Ascending aorta (tissue), 2 donors: ENCODE measurements at regions not wholly inside any gene's neighbourhood (a gene's known extent, or its start where the extent isn't known, plus 50 kb on each side); places are given as distances from the start of the nearest gene placed in this dataset.
A peak's percentile ranks its signal among the peaks of the same experiment; 100 is the strongest.

ENCODE experiments used
- DNase-seq, 2 donors: peaks; one replicate each; pipeline ENCODE4 v3.0.0-alpha.2; 2019; ENCODE audit warnings: low spot score in 2 of 2
- H3K27ac ChIP-seq, 2 donors: fragments of 200-600 bp; sonication (generic); one replicate each; pipeline ENCODE4 v1.5.1; 2016 to 2017; ENCODE audit warnings: mild to moderate bottlenecking in 1 of 2
- H3K27me3 ChIP-seq: fragments of 200-600 bp; sonication (generic); one replicate; pipeline ENCODE4 v1.5.1; 2017
- H3K36me3 ChIP-seq, 2 donors: fragments of 200-600 bp; sonication (generic); one replicate each; pipeline ENCODE4 v1.5.1; 2016
- H3K4me1 ChIP-seq, 2 donors: fragments of 200-600 bp; sonication (generic); one replicate each; pipeline ENCODE4 v1.5.1; 2016 to 2017; ENCODE audit warnings: mild to moderate bottlenecking in 1 of 2
- H3K4me3 ChIP-seq, 2 donors: fragments of 200-600 bp; sonication (generic); one replicate each; pipeline ENCODE4 v1.5.1; 2016 to 2017; ENCODE audit warnings: mild to moderate bottlenecking in 1 of 2
- H3K9me3 ChIP-seq, 2 donors: fragments of 200-600 bp; sonication (generic); one replicate each; pipeline ENCODE4 v1.5.1; 2016
- CTCF ChIP-seq, 3 experiments: fragments of 200-600 bp in 2 of 3; fragments of 450-650 bp in 1 of 3; sonication (generic) in 2 of 3; IDR thresholded peaks; one replicate each; pipeline ENCODE4 v1.5.1; 2016 to 2019; ENCODE audit warnings: antibody characterized with exemption in 3 of 3, mild to moderate bottlenecking in 1 of 3, moderate library complexity in 1 of 3
- intact Hi-C: fragments of 100-400 bp; cut with DNase I; formaldehyde crosslinking; loops from one replicate; pipeline ENCODE4 v1.15.1; 2023

- Histone ChIP-seq H3K27me3 (no peaks in the 10 kb centered on the region), H3K9me3 (no peaks in the 10 kb centered on the region), H3K4me3 (peak overlapping the region; percentile 18 to 65), H3K27ac (no peak overlapping the region), H3K36me3 (no peaks in the 10 kb centered on the region), H3K4me1 (no peaks in the 10 kb centered on the region)
- TF ChIP-seq CTCF (IDR thresholded peaks at IDR 0.05): no peak
- DNase-seq: no peak
- intact Hi-C loops: no loop called here
Measured at GRCh38 chr3:69542805-69543429, 157.0 kb upstream of the FRMD4B start.

GRCh38 chr3:69542089-69542804, 156.4 kb upstream of the FRMD4B start:
- Histone ChIP-seq H3K4me3 (peak overlapping the region; percentile 18 to 65), H3K36me3 (no peaks in the 10 kb centered on the region), H3K9me3 (no peaks in the 10 kb centered on the region), H3K27me3 (no peaks in the 10 kb centered on the region), H3K27ac (no peak overlapping the region), H3K4me1 (no peaks in the 10 kb centered on the region)
- intact Hi-C loops: no loop called here
- DNase-seq: no peak
- no peak for TF ChIP-seq CTCF (IDR thresholded peaks at IDR 0.05)

- no peak for DNase-seq
Measured at GRCh38 chr3:69541711-69542088, 155.8 kb upstream of the FRMD4B start.

GRCh38 chr3:69540706-69541581, 155.1 kb upstream of the FRMD4B start:
- H3K27ac ChIP-seq: no peak overlapping the region
- no peaks in the 10 kb centered on the region for H3K4me1 ChIP-seq
- intact Hi-C loops: no loop called here
- DNase-seq: no peak
- H3K4me3 ChIP-seq: peak overlapping the region in 1 of 2 donors; percentile 65
- TF ChIP-seq CTCF (IDR thresholded peaks at IDR 0.05): no peak
- H3K27me3 ChIP-seq: no peaks in the 10 kb centered on the region
- H3K36me3 ChIP-seq: no peaks in the 10 kb centered on the region
- no peaks in the 10 kb centered on the region for H3K9me3 ChIP-seq

More at GRCh38 chr3:69541711-69542088, 155.8 kb upstream of the FRMD4B start:
- no peaks in the 10 kb centered on the region for H3K9me3 ChIP-seq
- no peaks in the 10 kb centered on the region for H3K4me1 ChIP-seq
- intact Hi-C loops: no loop called here
- no peaks in the 10 kb centered on the region for H3K27me3 ChIP-seq
- TF ChIP-seq CTCF (IDR thresholded peaks at IDR 0.05): no peak
- H3K4me3 ChIP-seq: peak overlapping the region; percentile 18 to 65
- no peaks in the 10 kb centered on the region for H3K36me3 ChIP-seq
- H3K27ac ChIP-seq: no peak overlapping the region

GRCh38 chr3:69539134-69539533, 153.2 kb upstream of the FRMD4B start:
- H3K4me3 ChIP-seq: no peak overlapping the region
- H3K27me3 ChIP-seq: no peaks in the 10 kb centered on the region
- no peak overlapping the region for H3K27ac ChIP-seq
- TF ChIP-seq CTCF (IDR thresholded peaks at IDR 0.05): no peak
- intact Hi-C loops: no loop called here
- no peaks in the 10 kb centered on the region for H3K4me1 ChIP-seq
- H3K36me3 ChIP-seq: no peaks in the 10 kb centered on the region
- no peak for DNase-seq
- no peaks in the 10 kb centered on the region for H3K9me3 ChIP-seq
